Right ventricle myocardium inferior (tissue), 1 donor: ENCODE measurements at regions not wholly inside any gene's neighbourhood (a gene's known extent, or its start where the extent isn't known, plus 50 kb on each side); places are given as distances from the start of the nearest gene placed in this dataset.
A peak's percentile ranks its signal among the peaks of the same experiment; 100 is the strongest.

Experiments used
- ATAC-seq: fragments of 200-7000 bp; cut with Tn5 transposase; one replicate; pipeline ENCODE4 v1.9.1; 2020; ENCODE audit warnings: mild to moderate bottlenecking, moderate library complexity
- DNase-seq: peaks from one replicate; pipeline ENCODE4 v3.0.0; 2021; ENCODE audit errors: missing footprints
- intact Hi-C: fragments of 100-400 bp; cut with DNase I; formaldehyde crosslinking; loops from one replicate; pipeline ENCODE4 v1.11.0; 2022
- donor health status: DM: no; HTN: yes; CAD: no; lungs with severe emphysema.

GRCh38 chr2:74735009-74735408 lies 81.0 kb downstream of the SEMA4F start:
- ATAC-seq (no peak), DNase-seq (no peak)
- intact Hi-C loops: no loop called here

GRCh38 chr2:74735564-74735963 lies 81.5 kb downstream of the SEMA4F start:
- DNase-seq (no peak), ATAC-seq (no peak)
- intact Hi-C loops: no loop called here

GRCh38 chr2:74736589-74736988 lies 82.5 kb downstream of the SEMA4F start:
- intact Hi-C loops: no loop called here
- ATAC-seq (no peak), DNase-seq (no peak)

- intact Hi-C loops: no loop called here
- DNase-seq (no peak), ATAC-seq (no peak)
These were observed 84.5 kb downstream of the SEMA4F start for GRCh38 chr2:74738586-74738985.

- DNase-seq: no peak
- intact Hi-C loops: no loop called here
These were observed 85.1 kb downstream of the SEMA4F start for GRCh38 chr2:74739129-74739528.

GRCh38 chr2:74739733-74740241 lies 85.7 kb downstream of the SEMA4F start:
- ATAC-seq: no peak
- intact Hi-C loops: no loop called here

More at GRCh38 chr2:74739129-74739528, 85.1 kb downstream of the SEMA4F start:
- no peak for ATAC-seq

GRCh38 chr2:74740395-74740740 lies 86.3 kb downstream of the SEMA4F start:
- DNase-seq: no peak
- intact Hi-C loops: no loop called here
- no peak for ATAC-seq

More at GRCh38 chr2:74739733-74740241, 85.7 kb downstream of the SEMA4F start:
- DNase-seq: no peak

GRCh38 chr2:74740741-74741431 lies 86.8 kb downstream of the SEMA4F start:
- intact Hi-C loops: no loop called here
- ATAC-seq: no peak
- peak; percentile 76 for DNase-seq

GRCh38 chr2:74741629-74742028 lies 87.6 kb downstream of the SEMA4F start:
- DNase-seq (no peak), ATAC-seq (no peak)
- intact Hi-C loops: no loop called here

GRCh38 chr2:74742471-74742870 lies 88.4 kb downstream of the SEMA4F start:
- intact Hi-C loops: no loop called here
- DNase-seq: no peak
- ATAC-seq: no peak

- DNase-seq (no peak), ATAC-seq (no peak)
- intact Hi-C loops: no loop called here
These were observed 89.0 kb downstream of the SEMA4F start for GRCh38 chr2:74743039-74743438.

- DNase-seq: no peak
- intact Hi-C loops: no loop called here
- no peak for ATAC-seq
These were observed 89.7 kb downstream of the SEMA4F start for GRCh38 chr2:74743778-74744177.

GRCh38 chr2:74744731-74745515 lies 89.0 kb upstream of the HK2 start:
- intact Hi-C loops: no loop called here
- no peak for ATAC-seq
- no peak for DNase-seq

GRCh38 chr2:74745766-74746165 lies 88.2 kb upstream of the HK2 start:
- no peak for DNase-seq
- intact Hi-C loops: no loop called here
- ATAC-seq: no peak

GRCh38 chr2:74746480-74746879 lies 87.4 kb upstream of the HK2 start:
- no peak for DNase-seq
- ATAC-seq: no peak
- intact Hi-C loops: no loop called here

- ATAC-seq: no peak
- DNase-seq: no peak
- intact Hi-C loops: no loop called here
These were observed 86.4 kb upstream of the HK2 start for GRCh38 chr2:74747411-74748080.

- ATAC-seq (no peak), DNase-seq (no peak)
- intact Hi-C loops: no loop called here
These were observed 85.3 kb upstream of the HK2 start for GRCh38 chr2:74748665-74749064.

GRCh38 chr2:74749432-74749831 lies 84.5 kb upstream of the HK2 start:
- intact Hi-C loops: no loop called here
- ATAC-seq (no peak), DNase-seq (no peak)

GRCh38 chr2:74751981-74752851 lies 81.7 kb upstream of the HK2 start:
- intact Hi-C loops: no loop called here
- no peak for DNase-seq
- ATAC-seq: no peak
